22Rv1 (cell line): ENCODE measurements at regions not wholly inside any gene's neighbourhood (a gene's known extent, or its start where the extent isn't known, plus 50 kb on each side); places are given as distances from the start of the nearest gene placed in this dataset.

Experiments
- H3K27ac ChIP-seq: fragments of 450-650 bp; 2 replicates; pipeline ENCODE4 v1.5.1; 2017
- ZFX ChIP-seq: fragments of 450-650 bp; IDR thresholded peaks from 2 replicates; pipeline ENCODE4 v1.6.1; 2017; ENCODE audit warnings: antibody characterized with exemption, borderline replicate concordance
- TF ChIP-seq, protein P1 (sequence below): fragments of 450-650 bp; IDR thresholded peaks from 2 replicates; pipeline ENCODE4 v1.5.1; 2017; ENCODE audit warnings: mild to moderate bottlenecking

DNA sequence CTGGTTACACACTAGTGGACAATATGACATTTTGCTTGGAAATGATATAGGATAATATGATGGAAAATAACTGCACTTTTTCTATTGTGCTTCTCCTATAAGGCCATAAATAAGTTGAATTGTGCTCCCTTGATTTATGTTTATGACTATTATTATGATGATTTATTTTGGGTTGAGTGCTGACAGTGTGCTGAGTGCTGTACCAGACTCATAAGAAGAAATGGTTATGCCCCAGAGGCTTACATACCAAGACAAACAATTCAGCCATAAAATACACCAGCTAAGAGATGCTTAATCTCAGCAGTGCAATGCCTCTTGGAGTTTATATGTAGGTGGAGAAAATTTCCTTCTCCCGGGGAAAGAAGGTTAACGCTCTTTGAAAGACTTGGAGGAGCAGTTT, 199.8 kb upstream of the NOCT start:
- no peak for TF ChIP-seq ZFX
- TF ChIP-seq, protein P1, sequence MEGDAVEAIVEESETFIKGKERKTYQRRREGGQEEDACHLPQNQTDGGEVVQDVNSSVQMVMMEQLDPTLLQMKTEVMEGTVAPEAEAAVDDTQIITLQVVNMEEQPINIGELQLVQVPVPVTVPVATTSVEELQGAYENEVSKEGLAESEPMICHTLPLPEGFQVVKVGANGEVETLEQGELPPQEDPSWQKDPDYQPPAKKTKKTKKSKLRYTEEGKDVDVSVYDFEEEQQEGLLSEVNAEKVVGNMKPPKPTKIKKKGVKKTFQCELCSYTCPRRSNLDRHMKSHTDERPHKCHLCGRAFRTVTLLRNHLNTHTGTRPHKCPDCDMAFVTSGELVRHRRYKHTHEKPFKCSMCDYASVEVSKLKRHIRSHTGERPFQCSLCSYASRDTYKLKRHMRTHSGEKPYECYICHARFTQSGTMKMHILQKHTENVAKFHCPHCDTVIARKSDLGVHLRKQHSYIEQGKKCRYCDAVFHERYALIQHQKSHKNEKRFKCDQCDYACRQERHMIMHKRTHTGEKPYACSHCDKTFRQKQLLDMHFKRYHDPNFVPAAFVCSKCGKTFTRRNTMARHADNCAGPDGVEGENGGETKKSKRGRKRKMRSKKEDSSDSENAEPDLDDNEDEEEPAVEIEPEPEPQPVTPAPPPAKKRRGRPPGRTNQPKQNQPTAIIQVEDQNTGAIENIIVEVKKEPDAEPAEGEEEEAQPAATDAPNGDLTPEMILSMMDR, result no peak
- no peak overlapping the region for H3K27ac ChIP-seq

GRCh38 chr4:138805736-138806135, 209.8 kb upstream of the NOCT start:
- H3K27ac ChIP-seq, result no peak overlapping the region
- TF ChIP-seq, protein P1, result no peak
- TF ChIP-seq ZFX, result no peak

- TF ChIP-seq ZFX, result no peak
- TF ChIP-seq, protein P1, result no peak
- H3K27ac ChIP-seq, result no peak overlapping the region
These were observed 210.9 kb upstream of the NOCT start for GRCh38 chr4:138804711-138805110.

DNA sequence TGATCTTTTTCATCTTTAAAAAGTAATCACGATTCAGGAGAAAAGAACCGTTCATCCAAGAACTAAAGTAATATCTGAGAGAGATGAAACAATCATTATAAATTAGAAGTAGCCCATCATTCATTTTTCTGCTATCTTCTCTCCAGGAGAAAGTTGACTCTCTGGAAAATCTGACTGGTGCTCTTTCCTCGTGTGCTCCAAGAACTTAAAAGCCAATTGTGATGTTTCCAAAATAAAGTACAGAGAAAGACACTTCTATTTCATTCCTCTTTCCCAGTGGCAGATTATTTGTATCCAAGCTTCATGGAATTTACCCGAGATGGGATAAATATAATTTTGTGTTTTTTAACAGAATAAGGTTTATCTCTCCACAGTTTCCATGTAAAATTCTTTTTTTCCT, 212.5 kb upstream of the NOCT start:
- no peak for TF ChIP-seq ZFX
- TF ChIP-seq, protein P1, result no peak
- no peak overlapping the region for H3K27ac ChIP-seq

- TF ChIP-seq, protein P1, result no peak
- no peak for TF ChIP-seq ZFX
- H3K27ac ChIP-seq, result no peak overlapping the region
These were observed 213.1 kb upstream of the NOCT start for GRCh38 chr4:138802499-138802898.

DNA sequence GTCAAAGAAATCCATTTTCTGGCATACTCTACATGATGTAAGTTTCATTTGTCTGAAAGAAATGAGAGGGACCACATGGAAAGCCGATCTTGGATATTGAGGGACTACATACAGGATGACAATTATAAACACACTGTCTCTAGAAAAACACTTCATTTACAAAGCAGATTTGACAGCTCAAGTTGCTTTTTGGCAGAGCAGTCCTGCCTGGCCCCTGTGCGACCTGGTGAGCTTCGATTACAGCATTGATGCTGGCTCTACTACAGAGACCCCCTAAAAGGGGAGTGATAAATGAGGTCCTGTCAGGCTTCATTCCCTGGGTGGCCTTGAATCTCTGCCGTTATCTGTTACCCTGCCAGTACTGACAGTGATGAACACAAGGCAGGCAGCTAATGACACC, 215.2 kb upstream of the NOCT start:
- TF ChIP-seq ZFX, result no peak
- no peak overlapping the region for H3K27ac ChIP-seq

- TF ChIP-seq, protein P1, result no peak
- no peak for TF ChIP-seq ZFX
- H3K27ac ChIP-seq, result no peak overlapping the region
These were observed 217.2 kb upstream of the NOCT start for GRCh38 chr4:138798404-138798803.

- TF ChIP-seq ZFX, result no peak
- TF ChIP-seq, protein P1, result no peak
- no peak overlapping the region for H3K27ac ChIP-seq
These were observed 217.9 kb upstream of the NOCT start for GRCh38 chr4:138797646-138798045.
